GM23338 (cell line): ENCODE measurements at regions not wholly inside any gene's neighbourhood (a gene's known extent, or its start where the extent isn't known, plus 50 kb on each side); places are given as distances from the start of the nearest gene placed in this dataset.

ENCODE experiments used
- CREB1 ChIP-seq: fragments of 250-450 bp; sonication (Bioruptor Pico); IDR thresholded peaks from 2 replicates; pipeline ENCODE4 v1.5.0; 2020; ENCODE audit warnings: low read depth, mild to moderate bottlenecking, moderate library complexity
- EZH2 ChIP-seq: fragments of 200-600 bp; sonication (generic); IDR thresholded peaks from one replicate; pipeline ENCODE4 v1.8.0; 2017; ENCODE audit warnings: antibody characterized with exemption, mild to moderate bottlenecking, low read depth; ENCODE audit not compliant: unreplicated experiment
- EZH2phosphoT487 ChIP-seq: fragments of 200-600 bp; sonication (generic); IDR thresholded peaks from one replicate; pipeline ENCODE4 v1.8.1; 2018; ENCODE audit warnings: antibody characterized with exemption; ENCODE audit not compliant: unreplicated experiment
- JUNB ChIP-seq: IDR thresholded peaks from one replicate; pipeline ENCODE4 v1.6.1; 2016; ENCODE audit warnings: antibody characterized with exemption; ENCODE audit not compliant: unreplicated experiment
- POLR2AphosphoS5 ChIP-seq: IDR thresholded peaks from 2 replicates; pipeline ENCODE4 v1.6.1; 2016; ENCODE audit warnings: antibody characterized with exemption, low read depth
- TF ChIP-seq, protein P1 (sequence below), 2 experiments: fragments of 200-600 bp in 1 of 2; sonication (generic) in 1 of 2; conservative IDR thresholded peaks; 2 replicates each; pipeline versions ENCODE4 v1.5.1 to v1.6.1; 2016 to 2017; ENCODE audit warnings: antibody characterized with exemption in 2 of 2, low read depth in 2 of 2, mild to moderate bottlenecking in 2 of 2, moderate library complexity in 1 of 2
- TF ChIP-seq, protein P2 (sequence below): IDR thresholded peaks from one replicate; pipeline ENCODE4 v1.6.1; 2018; ENCODE audit warnings: antibody characterized with exemption; ENCODE audit not compliant: unreplicated experiment

DNA sequence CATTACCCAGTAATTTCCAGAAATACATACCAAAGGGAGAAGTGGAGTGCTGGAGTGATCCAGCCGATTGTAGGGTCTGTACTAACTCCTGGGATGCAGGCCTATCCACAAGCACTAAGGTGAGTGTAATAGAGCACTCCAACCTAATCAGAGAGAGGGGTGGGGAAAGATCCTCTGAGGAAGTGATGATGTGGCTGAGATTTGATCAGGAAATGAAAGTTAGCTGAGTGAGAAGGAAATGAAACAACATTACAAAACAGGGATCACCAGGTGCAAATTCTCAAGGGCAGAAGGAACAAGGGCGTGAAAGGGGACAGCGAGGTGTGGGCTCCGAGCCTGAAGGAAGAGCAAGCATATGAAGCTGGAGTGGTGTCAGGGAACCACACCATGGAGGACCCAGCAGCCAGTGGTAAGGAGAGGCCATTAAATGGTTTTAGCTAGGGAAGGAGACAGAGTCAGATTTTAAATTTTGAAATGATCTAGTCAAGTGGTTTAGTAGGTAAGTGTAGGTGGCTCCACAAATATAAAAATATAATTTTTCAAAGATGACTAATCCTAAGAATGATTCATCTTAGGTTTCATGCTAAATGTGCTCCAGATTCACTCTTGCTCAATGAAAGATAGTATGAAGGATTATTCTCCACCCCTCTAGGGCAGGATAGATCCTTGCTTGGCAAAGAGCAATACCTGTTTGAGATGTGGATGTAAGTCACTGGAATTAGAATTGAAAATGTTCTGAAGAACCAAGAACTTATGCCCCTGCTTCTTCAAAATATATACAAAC is 348.7 kb downstream of the TBL1XR1 start:
- TF ChIP-seq, protein P1, sequence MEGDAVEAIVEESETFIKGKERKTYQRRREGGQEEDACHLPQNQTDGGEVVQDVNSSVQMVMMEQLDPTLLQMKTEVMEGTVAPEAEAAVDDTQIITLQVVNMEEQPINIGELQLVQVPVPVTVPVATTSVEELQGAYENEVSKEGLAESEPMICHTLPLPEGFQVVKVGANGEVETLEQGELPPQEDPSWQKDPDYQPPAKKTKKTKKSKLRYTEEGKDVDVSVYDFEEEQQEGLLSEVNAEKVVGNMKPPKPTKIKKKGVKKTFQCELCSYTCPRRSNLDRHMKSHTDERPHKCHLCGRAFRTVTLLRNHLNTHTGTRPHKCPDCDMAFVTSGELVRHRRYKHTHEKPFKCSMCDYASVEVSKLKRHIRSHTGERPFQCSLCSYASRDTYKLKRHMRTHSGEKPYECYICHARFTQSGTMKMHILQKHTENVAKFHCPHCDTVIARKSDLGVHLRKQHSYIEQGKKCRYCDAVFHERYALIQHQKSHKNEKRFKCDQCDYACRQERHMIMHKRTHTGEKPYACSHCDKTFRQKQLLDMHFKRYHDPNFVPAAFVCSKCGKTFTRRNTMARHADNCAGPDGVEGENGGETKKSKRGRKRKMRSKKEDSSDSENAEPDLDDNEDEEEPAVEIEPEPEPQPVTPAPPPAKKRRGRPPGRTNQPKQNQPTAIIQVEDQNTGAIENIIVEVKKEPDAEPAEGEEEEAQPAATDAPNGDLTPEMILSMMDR (conservative IDR thresholded peaks at IDR 0.05; ENCODE audit: low read depth in 2 of 2), result no peak
- no peak for TF ChIP-seq EZH2
- TF ChIP-seq POLR2AphosphoS5, result no peak
- TF ChIP-seq, protein P2, sequence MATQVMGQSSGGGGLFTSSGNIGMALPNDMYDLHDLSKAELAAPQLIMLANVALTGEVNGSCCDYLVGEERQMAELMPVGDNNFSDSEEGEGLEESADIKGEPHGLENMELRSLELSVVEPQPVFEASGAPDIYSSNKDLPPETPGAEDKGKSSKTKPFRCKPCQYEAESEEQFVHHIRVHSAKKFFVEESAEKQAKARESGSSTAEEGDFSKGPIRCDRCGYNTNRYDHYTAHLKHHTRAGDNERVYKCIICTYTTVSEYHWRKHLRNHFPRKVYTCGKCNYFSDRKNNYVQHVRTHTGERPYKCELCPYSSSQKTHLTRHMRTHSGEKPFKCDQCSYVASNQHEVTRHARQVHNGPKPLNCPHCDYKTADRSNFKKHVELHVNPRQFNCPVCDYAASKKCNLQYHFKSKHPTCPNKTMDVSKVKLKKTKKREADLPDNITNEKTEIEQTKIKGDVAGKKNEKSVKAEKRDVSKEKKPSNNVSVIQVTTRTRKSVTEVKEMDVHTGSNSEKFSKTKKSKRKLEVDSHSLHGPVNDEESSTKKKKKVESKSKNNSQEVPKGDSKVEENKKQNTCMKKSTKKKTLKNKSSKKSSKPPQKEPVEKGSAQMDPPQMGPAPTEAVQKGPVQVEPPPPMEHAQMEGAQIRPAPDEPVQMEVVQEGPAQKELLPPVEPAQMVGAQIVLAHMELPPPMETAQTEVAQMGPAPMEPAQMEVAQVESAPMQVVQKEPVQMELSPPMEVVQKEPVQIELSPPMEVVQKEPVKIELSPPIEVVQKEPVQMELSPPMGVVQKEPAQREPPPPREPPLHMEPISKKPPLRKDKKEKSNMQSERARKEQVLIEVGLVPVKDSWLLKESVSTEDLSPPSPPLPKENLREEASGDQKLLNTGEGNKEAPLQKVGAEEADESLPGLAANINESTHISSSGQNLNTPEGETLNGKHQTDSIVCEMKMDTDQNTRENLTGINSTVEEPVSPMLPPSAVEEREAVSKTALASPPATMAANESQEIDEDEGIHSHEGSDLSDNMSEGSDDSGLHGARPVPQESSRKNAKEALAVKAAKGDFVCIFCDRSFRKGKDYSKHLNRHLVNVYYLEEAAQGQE, result no peak
- no peak for TF ChIP-seq JUNB
- no peak for TF ChIP-seq EZH2phosphoT487
- no peak for TF ChIP-seq CREB1 (CRISPR knock-in tag)
